Caco-2 (cell line): ENCODE measurements at regions not wholly inside any gene's neighbourhood (a gene's known extent, or its start where the extent isn't known, plus 50 kb on each side); places are given as distances from the start of the nearest gene placed in this dataset.
A peak's percentile ranks its signal among the peaks of the same experiment; 100 is the strongest.

Source experiments
- BruUV-seq: library from RNA; stranded (reverse); fragments of 400-500 nt; replicated peaks from 2 replicates; lab custom pipeline; 2021; lab: Mats Ljungman, UMichigan
- CTCF ChIA-PET: fragments of 300-600 bp; sonication (Branson Sonifier 250); formaldehyde crosslinking; loops from one replicate; lab custom pipeline; 2022; ENCODE audit warnings: antibody characterized with exemption; lab: Charles Lee
- POLR2A ChIA-PET: fragments of 300-600 bp; sonication (Branson Sonifier 250); formaldehyde crosslinking; loops from one replicate; lab custom pipeline; 2022; ENCODE audit warnings: antibody characterized with exemption; lab: Charles Lee
- DNase-seq, 2 experiments: peaks; one replicate each; pipeline versions ENCODE4 v3.0.0 to v3.0.0-alpha.2; 2020 to 2022
- H3K27me3 ChIP-seq: replicated peaks from 2 replicates; pipeline ENCODE4 v1.6.0; 2011; ENCODE audit warnings: low read length; ENCODE audit not compliant: control insufficient read depth, insufficient read depth
- H3K36me3 ChIP-seq: 2 replicates; pipeline ENCODE4 v1.5.1; 2011; ENCODE audit warnings: low read length; ENCODE audit not compliant: control insufficient read depth, insufficient read depth
- H3K4me1 ChIP-seq: fragments of 250-450 bp; sonication (Bioruptor Pico); 2 replicates; pipeline ENCODE4 v1.5.1; 2020; ENCODE audit warnings: mild to moderate bottlenecking
- H3K4me3 ChIP-seq: 2 replicates; pipeline ENCODE4 v1.5.1; 2011; ENCODE audit warnings: low read depth, mild to moderate bottlenecking, control low read depth, low read length
- H3K9me3 ChIP-seq: fragments of 250-450 bp; sonication (Bioruptor Pico); 2 replicates; pipeline ENCODE4 v1.5.1; 2020; ENCODE audit warnings: mild to moderate bottlenecking, moderate library complexity
- H3K27ac Mint-ChIP-seq: one replicate; pipeline ENCODE4 v1.8.0; 2022; ENCODE audit warnings: mixed read lengths; ENCODE audit not compliant: unreplicated experiment
- H3K27me3 Mint-ChIP-seq: one replicate; pipeline ENCODE4 v1.8.0; 2022; ENCODE audit warnings: mixed read lengths; ENCODE audit not compliant: insufficient read depth, unreplicated experiment
- H3K36me3 Mint-ChIP-seq: one replicate; pipeline ENCODE4 v1.8.0; 2022; ENCODE audit warnings: mild to moderate bottlenecking, mixed read lengths; ENCODE audit not compliant: insufficient read depth, unreplicated experiment
- H3K4me1 Mint-ChIP-seq: one replicate; pipeline ENCODE4 v1.8.0; 2022; ENCODE audit warnings: low read depth, mixed read lengths; ENCODE audit not compliant: unreplicated experiment
- H3K4me3 Mint-ChIP-seq: one replicate; pipeline ENCODE4 v1.8.0; 2022; ENCODE audit warnings: mild to moderate bottlenecking, moderate library complexity, mixed read lengths; ENCODE audit not compliant: unreplicated experiment
- H3K9me3 Mint-ChIP-seq: one replicate; pipeline ENCODE4 v1.8.0; 2022; ENCODE audit warnings: mixed read lengths; ENCODE audit not compliant: unreplicated experiment
- CTCF ChIP-seq, 2 experiments: fragments of 200-600 bp in 1 of 2; IDR thresholded peaks; 1 replicate in 1 of 2; 2 replicates in 1 of 2; pipeline versions ENCODE4 v1.5.1 to v1.8.0; 2011 to 2022; ENCODE audit warnings: antibody characterized with exemption in 1 of 2, control low read depth in 1 of 2, inconsistent platforms in 1 of 2, low read depth in 1 of 2, low read length in 1 of 2, mild to moderate bottlenecking in 1 of 2, moderate library complexity in 1 of 2; ENCODE audit not compliant: insufficient read depth in 1 of 2, severe bottlenecking in 1 of 2, unreplicated experiment in 1 of 2
- intact Hi-C: fragments of 100-400 bp; cut with micrococcal nuclease; formaldehyde crosslinking; loops from one replicate; pipeline ENCODE4 v1.10.0; 2022; ENCODE audit not compliant: unreplicated experiment

- no peak overlapping the region for H3K4me3 ChIP-seq
- H3K4me1 ChIP-seq, result no peaks in the 10 kb centered on the region
- Mint-ChIP-seq H3K27me3 (no peaks in the 10 kb centered on the region), H3K36me3 (no peaks in the 10 kb centered on the region), H3K27ac (no peak overlapping the region), H3K4me1 (no peaks in the 10 kb centered on the region), H3K9me3 (peaks cover 14% of the 10 kb centered on the region), H3K4me3 (no peak overlapping the region)
- CTCF ChIA-PET, result no interaction called here
- POLR2A ChIA-PET, result no interaction called here
- no peak for DNase-seq
- TF ChIP-seq CTCF (IDR thresholded peaks at IDR 0.05; ENCODE audit: insufficient read depth in 1 of 2, low read depth in 1 of 2, low read length in 1 of 2, severe bottlenecking in 1 of 2, unreplicated experiment in 1 of 2), result no peak
- H3K36me3 ChIP-seq, result no peaks in the 10 kb centered on the region
- intact Hi-C loops, result loop anchor here (2.0 kb wide), 2 partner anchors 255 to 457 kb away; no protein-coding TSS in a partner anchor
- H3K9me3 ChIP-seq, result no peaks in the 10 kb centered on the region; the same call in 1 of the 2 replicates
- no TSS peak for BruUV-seq
- H3K27me3 ChIP-seq, result no peaks in the 10 kb centered on the region
These were observed 145.2 kb upstream of the TAS2R1 start for GRCh38 chr5:9775339-9775738.

GRCh38 chr5:9774472-9775079 lies 144.4 kb upstream of the TAS2R1 start:
- Mint-ChIP-seq H3K4me3 (no peak overlapping the region), H3K36me3 (no peaks in the 10 kb centered on the region), H3K4me1 (no peaks in the 10 kb centered on the region), H3K27me3 (no peaks in the 10 kb centered on the region), H3K9me3 (peaks cover 14% of the 10 kb centered on the region), H3K27ac (no peak overlapping the region)
- no peaks in the 10 kb centered on the region for H3K36me3 ChIP-seq
- TF ChIP-seq CTCF (IDR thresholded peaks at IDR 0.05; ENCODE audit: insufficient read depth in 1 of 2, low read depth in 1 of 2, low read length in 1 of 2, severe bottlenecking in 1 of 2, unreplicated experiment in 1 of 2), result peak in 1 of 2 experiments; percentile 31
- no peaks in the 10 kb centered on the region for H3K4me1 ChIP-seq
- DNase-seq, result peak in 1 of 2 experiments; percentile 47
- H3K9me3 ChIP-seq, result no peaks in the 10 kb centered on the region; the same call in 1 of the 2 replicates
- intact Hi-C loops, result loop anchor here (1.0 to 5.0 kb wide), 4 partner anchors 256 to 458 kb away; no protein-coding TSS in a partner anchor
- H3K4me3 ChIP-seq, result no peak overlapping the region
- no peaks in the 10 kb centered on the region for H3K27me3 ChIP-seq
- ChIA-PET CTCF (interaction anchor here (0.6 kb wide), 1 partner anchor 459 kb away, joined by 3 read pairs; no protein-coding TSS in a partner anchor), POLR2A (no interaction called here)
- BruUV-seq, result no TSS peak

- BruUV-seq, result no TSS peak
- no peak overlapping the region for H3K4me3 ChIP-seq
- CTCF ChIA-PET, result no interaction called here
- no peak for TF ChIP-seq CTCF (IDR thresholded peaks at IDR 0.05; ENCODE audit: insufficient read depth in 1 of 2, low read depth in 1 of 2, low read length in 1 of 2, severe bottlenecking in 1 of 2, unreplicated experiment in 1 of 2)
- H3K4me1 ChIP-seq, result no peaks in the 10 kb centered on the region
- H3K9me3 ChIP-seq, result no peaks in the 10 kb centered on the region
- H3K27me3 ChIP-seq, result no peaks in the 10 kb centered on the region
- intact Hi-C loops, result loop anchor here (5.0 kb wide), 1 partner anchor 361 kb away; no protein-coding TSS in a partner anchor
- H3K36me3 ChIP-seq, result no peaks in the 10 kb centered on the region
- Mint-ChIP-seq H3K4me3 (no peak overlapping the region), H3K27me3 (no peaks in the 10 kb centered on the region), H3K27ac (no peak overlapping the region), H3K36me3 (no peaks in the 10 kb centered on the region), H3K9me3 (peaks cover 34% of the 10 kb centered on the region), H3K4me1 (peaks cover 7% of the 10 kb centered on the region)
- no peak for DNase-seq
- POLR2A ChIA-PET, result no interaction called here
These were observed 140.9 kb upstream of the TAS2R1 start for GRCh38 chr5:9771079-9771478.
